GM12878 (cell line): ENCODE measurements at regions not wholly inside any gene's neighbourhood (a gene's known extent, or its start where the extent isn't known, plus 50 kb on each side); places are given as distances from the start of the nearest gene placed in this dataset.

Source experiments
- ATAC-seq: fragments of 200-7000 bp; cut with Tn5 transposase; 3 replicates; pipeline ENCODE4 v1.9.1; 2020; ENCODE audit warnings: mild to moderate bottlenecking, moderate library complexity
- BruUV-seq: library from RNA; stranded (reverse); fragments of 400-500 nt; replicated peaks from 2 replicates; lab custom pipeline; 2021; lab: Mats Ljungman, UMichigan
- CTCF ChIA-PET: fragments of 300-600 bp; sonication (Branson Sonifier 250); formaldehyde crosslinking; extraction: SDS; loops from one replicate; lab custom pipeline; 2021; ENCODE audit warnings: inconsistent platforms; lab: Yijun Ruan, JAX
- POLR2A ChIA-PET: fragments of 350-600 bp; formaldehyde crosslinking; extraction: SDS; loops from one replicate; lab custom pipeline; 2021; ENCODE audit warnings: inconsistent platforms; lab: Charles Lee
- RAD21 ChIA-PET: fragments of 300-600 bp; sonication (Branson Sonifier 250); formaldehyde crosslinking; loops from one replicate; lab custom pipeline; 2023; ENCODE audit warnings: antibody characterized with exemption; ENCODE audit not compliant: unreplicated experiment; lab: Charles Lee
- SMC1A ChIA-PET: fragments of 300-600 bp; sonication (Branson Sonifier 250); formaldehyde crosslinking; loops from one replicate; lab custom pipeline; 2023; ENCODE audit not compliant: unreplicated experiment, uncharacterized antibody; lab: Charles Lee
- DNase-seq: peaks from one replicate; pipeline ENCODE4 v3.0.0-alpha.2; 2011; ENCODE audit warnings: low read depth, low spot score
- FAIRE-seq: peaks from 3 replicates; lab custom pipeline; 2011; peaks lifted over from hg19 to GRCh38; lab: Jason Lieb, UNC
- H2AFZ ChIP-seq: 2 replicates; pipeline ENCODE4 v1.6.0; 2011; ENCODE audit warnings: low read depth, low read length, control low read depth; ENCODE audit not compliant: control insufficient read depth
- H3K27ac ChIP-seq: 2 replicates; pipeline ENCODE4 v1.5.1; 2011; ENCODE audit warnings: control low read depth; ENCODE audit not compliant: control insufficient read depth, insufficient read depth
- H3K27me3 ChIP-seq, 2 experiments: replicated peaks in 1 of 2; 2 replicates each; pipeline versions ENCODE4 v1.6.0 to v1.6.1; 2011; ENCODE audit warnings: low read length in 1 of 2; ENCODE audit not compliant: control insufficient read depth in 2 of 2, insufficient read depth in 2 of 2
- H3K36me3 ChIP-seq, 2 experiments: 2 replicates each; pipeline ENCODE4 v1.5.1; 2011; ENCODE audit warnings: low read length in 1 of 2; ENCODE audit not compliant: control insufficient read depth in 2 of 2, insufficient read depth in 2 of 2
- H3K4me1 ChIP-seq: 2 replicates; pipeline ENCODE4 v1.6.1; 2011; ENCODE audit warnings: mild to moderate bottlenecking, low read length, moderate library complexity, mixed read lengths; ENCODE audit not compliant: control insufficient read depth, insufficient read depth
- H3K4me2 ChIP-seq: 2 replicates; pipeline ENCODE4 v1.6.0; 2011; ENCODE audit warnings: control low read depth; ENCODE audit not compliant: control insufficient read depth, insufficient read depth
- H3K4me3 ChIP-seq: fragments of 200-600 bp; sonication (generic); 2 replicates; pipeline ENCODE4 v1.5.1; 2016
- H3K79me2 ChIP-seq: 2 replicates; pipeline ENCODE4 v1.6.0; 2011; ENCODE audit warnings: low read length; ENCODE audit not compliant: control insufficient read depth, insufficient read depth
- H3K9ac ChIP-seq: 2 replicates; pipeline ENCODE4 v1.8.0; 2011; ENCODE audit warnings: low read length, control low read depth, mixed read lengths; ENCODE audit not compliant: control insufficient read depth, insufficient read depth
- H3K9me3 ChIP-seq: replicated peaks from 3 replicates; pipeline ENCODE4 v1.5.1; 2011; ENCODE audit warnings: mild to moderate bottlenecking, low read length; ENCODE audit not compliant: control insufficient read depth, insufficient read depth
- H4K20me1 ChIP-seq: 2 replicates; pipeline ENCODE4 v1.6.0; 2011; ENCODE audit not compliant: control insufficient read depth, insufficient read depth
- ATF3 ChIP-seq: IDR thresholded peaks from 2 replicates; pipeline ENCODE4 v1.6.1; 2011; ENCODE audit warnings: low read depth, mild to moderate bottlenecking, low read length, moderate library complexity, borderline replicate concordance; ENCODE audit errors: extremely low read depth
- BACH1 ChIP-seq: fragments of 450-650 bp; IDR thresholded peaks from 2 replicates; pipeline ENCODE4 v1.6.1; 2017; ENCODE audit warnings: mild to moderate bottlenecking, borderline replicate concordance
- NBN ChIP-seq: fragments of 450-650 bp; IDR thresholded peaks from 2 replicates; pipeline ENCODE4 v1.6.1; 2016
- PAX5 ChIP-seq: IDR thresholded peaks from 2 replicates; pipeline ENCODE4 v1.6.1; 2011; ENCODE audit warnings: low read depth, low read length, borderline replicate concordance
- RAD51 ChIP-seq: fragments of 450-650 bp; IDR thresholded peaks from 2 replicates; pipeline ENCODE4 v1.6.1; 2016; ENCODE audit warnings: moderate library complexity, mild to moderate bottlenecking, inconsistent platforms
- USF2 ChIP-seq: IDR thresholded peaks from 2 replicates; pipeline ENCODE4 v1.6.1; 2011; ENCODE audit warnings: low read depth, low read length, improper control_type of control experiment, borderline replicate concordance
- ZBED1 ChIP-seq: IDR thresholded peaks from 2 replicates; pipeline ENCODE4 v1.6.1; 2016; ENCODE audit warnings: borderline replicate concordance
- ZNF622 ChIP-seq: fragments of 450-650 bp; IDR thresholded peaks from 2 replicates; pipeline ENCODE4 v1.6.1; 2017; ENCODE audit warnings: mild to moderate bottlenecking, inconsistent platforms
- ZSCAN29 ChIP-seq: fragments of 450-650 bp; IDR thresholded peaks from 2 replicates; pipeline ENCODE4 v1.6.1; 2017; ENCODE audit warnings: mild to moderate bottlenecking, moderate library complexity
- WGBS: methylation state at CpG from one replicate; pipeline ENCODE4 v1.1.6; 2016; ENCODE audit warnings: low lambda C conversion rate; ENCODE audit not compliant: insufficient replicate concordance, insufficient coverage; ENCODE audit errors: missing lambda C conversion rate; 5-methylcytosine and 5-hydroxymethylcytosine counted together
- in situ Hi-C: fragments of 300-500 bp; cut with MboI; formaldehyde crosslinking; loops from 9 replicates; pipeline ENCODE4 v1.14.3; 2018; ENCODE audit warnings: mixed read lengths
- intact Hi-C: fragments of 100-400 bp; cut with micrococcal nuclease; formaldehyde crosslinking; loops from one replicate; pipeline ENCODE4 v1.14.2; 2022; ENCODE audit not compliant: unreplicated experiment

- Histone ChIP-seq H3K27me3 (no peaks in the 10 kb centered on the region), H3K79me2 (no peaks in the 10 kb centered on the region), H3K9me3 (no peaks in the 10 kb centered on the region), H3K9ac (no peak overlapping the region), H3K27ac (no peak overlapping the region), H3K4me2 (no peak overlapping the region), H4K20me1 (no peaks in the 10 kb centered on the region), H3K36me3 (no peaks in the 10 kb centered on the region), H3K4me1 (no peaks in the 10 kb centered on the region), H3K4me3 (no peak overlapping the region), H2AFZ (no peak overlapping the region)
- CTCF ChIA-PET: no interaction called here
- DNase-seq (no peak), ATAC-seq (no peak), FAIRE-seq (no peak)
- TF ChIP-seq RAD51 (no peak), ZBED1 (no peak), BACH1 (no peak), ZNF622 (no peak), USF2 (no peak), ZSCAN29 (no peak), PAX5 (no peak), NBN (no peak), ATF3 (no peak)
- WGBS: 29% methylated on average over 16 of the region's 16 CpGs
- in situ Hi-C loops: no loop called here
- intact Hi-C loops: no loop called here
- RAD21 ChIA-PET: no interaction called here
- POLR2A ChIA-PET: no interaction called here
- SMC1A ChIA-PET: no interaction called here
- no TSS peak for BruUV-seq
Measured at GRCh38 chr6:168134560-168135201, 55.7 kb upstream of the FRMD1 start.
